ENCODE measurements at regions not wholly inside any gene's neighbourhood (a gene's known extent, or its start where the extent isn't known, plus 50 kb on each side); places are given as distances from the start of the nearest gene placed in this dataset.
"Not testable (repeated sequence)": the region's sequence is repeated elsewhere in the genome, so short reads cannot be mapped to it uniquely, and the experiment has no call there.

DNA sequence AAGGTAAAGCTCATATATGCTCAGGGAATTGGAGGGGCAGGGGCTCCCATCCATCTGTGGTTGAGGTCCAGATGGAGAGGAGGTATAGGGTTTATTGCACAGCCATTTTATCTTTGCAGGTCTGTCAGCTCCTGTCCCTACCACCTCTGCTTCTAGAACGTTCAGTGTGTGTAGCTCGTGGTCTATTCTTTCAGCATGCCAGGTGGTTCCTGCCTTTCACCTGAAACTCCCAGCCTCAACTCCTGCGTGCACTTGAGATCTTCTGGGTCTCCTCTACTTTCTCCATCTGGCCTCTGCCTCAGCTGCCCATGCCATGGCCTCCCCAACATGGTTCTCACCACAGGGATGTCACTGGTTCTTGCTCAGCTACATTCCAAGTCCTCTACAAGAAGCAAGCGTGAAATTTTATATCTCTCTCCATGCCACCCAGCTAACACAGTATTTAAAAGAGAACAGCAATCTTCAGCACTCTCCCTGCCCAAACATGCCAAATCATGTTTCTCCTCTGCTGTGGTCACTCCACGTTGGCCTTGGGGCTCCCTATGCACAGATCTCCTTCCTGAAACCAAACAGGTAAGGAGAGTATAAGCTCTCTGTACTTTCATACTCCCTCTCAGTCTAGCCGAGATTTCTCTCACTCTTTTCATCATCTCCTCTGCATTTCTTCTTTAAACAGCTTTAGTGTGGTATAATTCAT lies 157.8 kb upstream of the TRPC6 start:
- no peak for DNase-seq (ENCODE audit: low read depth, low spot score)

DNA sequence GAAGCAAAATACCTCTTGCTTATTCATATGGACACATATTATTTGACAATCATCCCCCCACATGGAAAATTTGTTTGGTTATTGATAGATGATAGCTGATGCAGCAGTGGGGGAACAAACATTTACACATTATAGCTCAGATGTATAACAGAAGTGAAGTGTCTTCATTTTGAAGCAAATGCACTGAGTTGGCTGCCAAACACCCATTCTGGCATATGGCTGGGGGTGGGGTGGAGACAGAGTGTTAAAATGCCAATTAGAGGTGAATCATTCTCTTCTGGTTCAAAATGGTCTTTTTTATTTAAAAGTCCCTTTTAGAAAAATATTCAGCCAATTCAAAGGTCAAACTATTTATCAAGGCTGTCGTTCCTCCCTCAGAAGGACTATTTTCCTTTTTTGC lies 157.3 kb upstream of the TRPC6 start:
- no peak for DNase-seq (ENCODE audit: low read depth, low spot score)

DNA sequence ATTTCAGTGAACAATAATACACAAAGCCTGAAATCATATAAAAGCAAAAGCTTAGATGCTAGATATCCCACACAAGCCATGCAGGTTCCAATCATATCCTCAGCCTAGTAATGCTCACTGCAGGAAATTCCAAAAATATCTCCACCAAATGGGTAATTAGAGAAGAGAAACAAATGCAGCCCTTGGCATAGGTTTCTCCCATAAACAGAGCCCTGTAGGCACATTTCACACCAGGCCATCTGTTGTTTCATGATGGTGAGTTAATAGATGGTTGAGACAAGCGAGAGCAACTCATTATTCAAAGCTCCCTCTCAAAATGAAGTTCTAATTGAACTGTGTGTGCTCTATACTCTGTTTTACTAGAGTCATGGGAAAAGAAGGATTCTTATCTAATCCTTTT lies 154.6 kb upstream of the TRPC6 start:
- no peak for DNase-seq (ENCODE audit: low read depth, low spot score)

DNA sequence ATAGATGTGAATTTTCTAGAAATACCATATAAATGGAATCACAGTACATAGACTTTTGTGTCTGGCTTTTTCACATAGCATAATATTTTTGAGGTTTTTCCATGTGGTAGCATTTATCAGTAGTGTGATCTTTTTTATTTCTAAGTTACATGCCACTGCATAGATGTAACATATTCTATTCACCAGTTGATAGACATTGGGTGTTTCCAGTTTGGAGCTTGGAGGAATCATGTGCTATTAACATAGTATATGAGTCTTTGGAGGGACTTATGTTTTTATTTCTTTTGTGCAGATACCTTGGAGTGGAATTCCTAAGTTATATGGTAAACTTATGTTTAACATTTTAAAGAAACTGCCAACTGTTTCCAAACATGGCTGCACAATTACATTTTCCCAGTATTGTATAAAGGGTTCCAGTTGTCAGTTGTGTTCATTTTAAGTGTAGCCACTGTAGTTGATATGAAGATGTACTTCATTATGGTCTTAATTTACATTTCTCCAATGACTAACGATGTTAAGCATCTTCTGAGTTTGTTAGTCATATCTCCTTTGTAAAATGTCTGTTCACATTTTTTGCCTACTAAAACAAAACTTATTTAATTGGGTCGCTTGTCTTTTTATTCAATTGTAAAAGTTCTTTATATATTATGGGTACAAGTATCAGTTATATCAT lies 145.7 kb upstream of the TRPC6 start:
- no peak for DNase-seq (ENCODE audit: low read depth, low spot score)

DNA sequence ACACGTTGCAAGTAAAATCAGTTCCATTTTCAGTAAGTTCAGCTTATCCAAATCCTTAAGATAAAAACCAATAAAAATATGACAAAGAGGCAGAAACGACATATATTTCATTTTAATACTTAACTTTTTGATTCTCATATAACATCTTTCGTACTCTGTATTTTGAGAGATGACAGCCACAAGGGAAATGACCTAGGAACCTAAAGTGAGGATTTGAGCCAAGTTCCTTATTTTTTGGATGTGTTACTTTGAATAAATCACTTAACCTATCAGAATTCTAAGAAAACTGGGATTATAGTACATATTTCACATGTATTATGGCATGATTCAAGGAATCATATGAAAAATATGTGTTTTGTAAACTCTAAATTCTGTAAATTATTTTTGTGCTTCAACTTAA lies 143.6 kb upstream of the TRPC6 start:
- DNase-seq (ENCODE audit: low read depth, low spot score): no peak

DNA sequence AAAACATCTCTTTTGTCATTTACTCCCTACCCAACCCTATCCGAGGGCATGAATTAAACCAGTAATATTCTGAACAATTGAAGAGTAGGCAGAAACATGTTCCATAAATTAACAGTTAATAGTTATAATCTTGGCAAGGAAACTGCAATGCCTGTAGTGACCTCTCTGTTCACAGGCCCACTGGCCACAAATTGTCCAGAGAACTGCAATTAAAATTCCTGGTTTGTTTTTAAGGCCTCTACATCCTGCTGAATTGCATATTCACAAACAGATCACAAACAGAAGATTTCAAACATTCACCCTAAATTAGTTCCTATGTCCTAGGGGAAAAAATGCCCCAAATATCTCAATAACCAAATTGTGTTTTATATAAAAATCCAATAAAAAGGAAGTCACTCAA lies 143.2 kb upstream of the TRPC6 start:
- DNase-seq (ENCODE audit: low read depth, low spot score): no peak

DNA sequence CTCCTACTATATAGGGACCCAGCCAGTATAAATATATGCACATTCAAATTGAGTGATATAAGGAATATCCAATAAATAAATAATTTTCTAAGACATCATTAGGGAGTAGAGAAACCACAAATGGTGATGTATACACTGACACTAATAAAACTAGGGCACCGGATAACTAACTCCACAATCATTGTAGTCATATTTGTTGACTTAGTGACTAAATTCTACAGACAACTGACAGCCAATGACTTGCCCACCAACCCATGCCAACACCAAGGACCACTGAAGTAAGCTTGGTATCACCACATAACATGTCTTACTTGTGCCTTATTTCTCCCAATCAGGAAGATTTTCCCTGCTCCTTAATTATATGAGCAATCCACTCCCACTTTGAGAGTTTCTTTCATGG lies 139.6 kb upstream of the TRPC6 start:
- no peak for DNase-seq (ENCODE audit: low read depth, low spot score)

DNA sequence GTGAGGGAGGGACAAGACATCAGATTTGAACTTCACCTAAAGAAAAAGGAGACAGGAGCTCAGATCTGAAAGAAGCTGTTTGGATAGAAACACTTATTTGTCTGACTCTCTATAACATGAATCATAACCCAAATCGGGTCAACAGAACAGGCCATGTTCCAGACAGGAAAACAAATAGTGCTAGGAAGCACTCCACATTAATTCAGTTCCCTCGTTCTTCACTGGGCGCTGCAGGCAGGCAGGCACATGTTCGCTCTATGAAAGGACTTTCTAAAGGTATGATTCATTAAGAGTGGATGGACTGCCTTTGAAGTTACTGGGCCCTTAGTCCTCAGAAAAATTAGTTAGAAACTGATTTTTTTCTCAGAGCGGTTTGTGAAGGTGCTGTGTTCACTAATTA lies 137.5 kb upstream of the TRPC6 start:
- DNase-seq (ENCODE audit: low read depth, low spot score): no peak

DNA sequence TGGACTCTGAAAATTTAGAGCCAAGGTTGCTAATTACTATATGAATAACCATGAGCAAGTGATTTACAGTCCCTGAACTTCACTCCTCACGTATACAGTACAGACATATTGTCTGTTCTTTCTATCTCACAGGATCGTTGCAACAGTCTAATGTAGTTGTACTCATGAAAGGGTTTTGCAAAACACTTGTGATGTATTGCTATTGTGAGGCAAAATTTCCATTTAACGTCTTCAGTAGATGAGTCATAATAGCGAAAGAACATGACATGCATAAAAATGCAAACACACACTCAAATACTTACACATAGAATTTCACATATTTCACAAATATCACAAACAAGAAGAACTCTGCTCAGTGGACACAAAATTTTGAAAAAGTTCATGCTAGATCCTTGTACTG lies 134.6 kb upstream of the TRPC6 start:
- no peak for DNase-seq (ENCODE audit: low read depth, low spot score)

DNA sequence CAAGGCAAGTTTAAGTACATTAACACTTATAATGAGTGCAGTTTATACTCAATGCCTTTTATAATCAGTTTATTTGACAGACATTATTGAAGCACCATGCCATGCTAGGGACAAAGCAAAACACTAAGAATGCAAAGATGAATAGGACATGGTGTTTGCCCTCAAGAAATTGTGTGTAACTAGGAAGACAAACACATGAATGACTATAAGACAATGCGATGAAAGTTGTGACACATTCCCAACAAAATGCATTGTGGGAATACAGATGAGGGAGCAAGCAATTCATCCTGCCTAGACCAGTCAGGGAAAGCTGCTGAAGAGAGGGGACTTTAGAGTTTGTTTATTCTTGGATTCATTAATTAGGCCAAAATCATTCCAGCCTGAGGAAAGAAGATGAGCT lies 133.8 kb upstream of the TRPC6 start:
- DNase-seq (ENCODE audit: low read depth, low spot score): no peak

DNA sequence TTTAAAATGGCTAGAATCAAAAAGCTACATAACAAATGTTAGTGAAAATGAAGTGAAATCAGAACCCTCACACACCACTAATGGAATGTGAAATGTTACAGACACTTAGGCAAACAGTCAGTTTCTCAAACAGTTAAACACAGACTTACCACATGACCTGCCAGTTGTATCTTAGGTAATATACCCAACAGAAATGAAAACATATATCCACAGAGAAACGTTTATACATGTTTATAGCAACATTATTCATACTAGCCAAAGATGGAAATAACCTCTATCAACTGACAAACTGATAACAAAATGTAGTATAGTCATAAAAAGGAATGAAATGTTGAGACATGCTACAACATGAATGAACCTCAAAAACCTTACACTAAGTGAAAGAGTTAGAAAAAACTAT lies 131.5 kb upstream of the TRPC6 start:
- no peak for DNase-seq (ENCODE audit: low read depth, low spot score)

DNA sequence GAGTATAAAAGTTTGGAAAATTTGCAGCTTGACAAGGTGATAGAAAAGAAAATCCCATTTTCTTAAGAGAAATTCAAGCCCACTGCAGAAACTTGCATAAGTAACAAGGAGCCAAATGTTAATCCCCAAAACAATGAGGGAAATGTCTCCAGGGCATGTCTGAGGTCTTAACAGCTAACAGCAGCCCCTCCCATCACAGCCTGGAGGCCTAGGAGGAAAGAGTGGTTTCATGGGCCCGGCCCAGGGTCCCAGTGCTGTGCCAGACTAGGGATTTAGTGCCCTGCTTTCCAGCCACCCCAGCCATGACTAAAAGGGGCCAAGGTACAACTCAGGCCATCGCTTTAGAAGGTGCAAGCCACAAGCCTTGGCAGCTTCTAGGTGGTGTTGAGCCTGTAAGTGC lies 123.7 kb upstream of the TRPC6 start:
- peak; percentile 37 for DNase-seq (ENCODE audit: low read depth, low spot score)

DNA sequence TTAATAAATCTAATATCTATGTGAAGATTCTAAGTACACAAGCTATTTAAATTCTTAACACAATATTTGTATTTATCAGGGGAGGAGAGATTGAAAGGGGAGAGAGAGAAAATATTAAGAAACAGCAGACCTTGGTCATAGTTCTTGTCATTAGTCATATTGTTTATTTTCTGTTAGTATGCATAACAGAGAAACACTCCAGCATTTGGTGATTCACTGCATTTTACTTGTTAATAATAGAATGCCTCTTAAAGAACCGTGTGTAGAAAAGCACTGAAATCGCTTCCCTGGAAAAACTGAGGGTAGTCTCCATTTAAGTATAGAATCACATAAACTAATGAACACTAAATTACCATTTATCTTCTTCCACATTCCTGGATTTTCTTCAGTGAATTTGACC lies 122.7 kb upstream of the TRPC6 start:
- no peak for DNase-seq (ENCODE audit: low read depth, low spot score)

DNA sequence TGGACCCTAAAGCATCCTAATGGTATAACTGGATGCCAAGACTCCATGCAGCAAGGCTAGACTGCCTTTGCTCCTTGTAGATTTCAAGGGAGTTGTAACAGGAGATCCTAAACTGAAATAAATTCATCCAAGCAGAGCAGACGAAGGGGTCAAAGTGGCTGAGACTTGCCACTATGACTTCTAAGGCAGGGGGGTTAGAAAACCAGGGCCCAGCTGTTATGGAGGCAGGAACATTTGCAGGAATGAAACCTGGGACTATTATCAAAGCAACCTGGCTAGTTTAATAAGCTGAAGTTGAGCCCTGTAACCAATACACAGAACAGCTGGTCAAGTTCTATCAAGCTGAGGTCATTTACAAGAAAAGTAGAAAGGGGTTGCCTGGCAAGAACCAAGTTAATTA lies 122.2 kb upstream of the TRPC6 start:
- no peak for DNase-seq (ENCODE audit: low read depth, low spot score)

DNA sequence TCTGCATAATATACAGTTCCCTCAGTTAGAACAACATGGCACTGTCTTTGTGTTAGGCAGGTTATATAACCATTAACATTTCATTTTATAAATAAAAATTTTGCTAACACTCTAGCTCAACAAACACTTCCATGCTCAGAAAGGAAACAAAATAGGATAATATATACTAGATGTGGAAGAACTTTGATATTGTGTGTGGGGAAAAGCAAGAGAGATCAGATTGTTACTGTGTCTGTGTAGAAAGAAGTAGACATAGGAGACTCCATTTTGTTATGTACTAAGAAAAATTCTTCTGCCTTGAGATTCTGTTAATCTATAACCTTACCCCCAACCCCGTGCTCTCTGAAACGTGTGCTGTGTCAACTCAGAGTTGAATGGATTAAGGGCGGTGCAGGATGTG lies 111.1 kb upstream of the TRPC6 start:
- not testable (repeated sequence) for DNase-seq (ENCODE audit: low read depth, low spot score)

DNA sequence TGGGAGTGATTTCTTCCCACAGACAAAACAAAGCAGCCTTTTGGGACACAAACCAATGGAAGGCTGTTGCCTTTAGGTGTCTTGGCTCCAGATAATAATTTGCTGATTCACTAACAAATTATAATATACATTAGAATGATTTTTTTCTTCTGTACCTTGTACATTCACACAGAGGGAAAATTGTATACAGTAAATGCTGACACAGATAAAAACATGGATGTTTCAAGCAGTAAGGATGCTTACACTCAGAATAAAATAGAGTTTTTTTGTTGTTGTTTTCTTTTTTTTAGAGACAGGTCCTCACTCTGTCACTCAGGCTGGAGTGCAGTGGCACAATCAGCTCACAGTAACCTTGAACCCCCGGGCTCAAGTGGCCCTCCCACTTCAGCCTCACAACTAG lies 109.2 kb upstream of the TRPC6 start:
- no peak for DNase-seq (ENCODE audit: low read depth, low spot score)

DNA sequence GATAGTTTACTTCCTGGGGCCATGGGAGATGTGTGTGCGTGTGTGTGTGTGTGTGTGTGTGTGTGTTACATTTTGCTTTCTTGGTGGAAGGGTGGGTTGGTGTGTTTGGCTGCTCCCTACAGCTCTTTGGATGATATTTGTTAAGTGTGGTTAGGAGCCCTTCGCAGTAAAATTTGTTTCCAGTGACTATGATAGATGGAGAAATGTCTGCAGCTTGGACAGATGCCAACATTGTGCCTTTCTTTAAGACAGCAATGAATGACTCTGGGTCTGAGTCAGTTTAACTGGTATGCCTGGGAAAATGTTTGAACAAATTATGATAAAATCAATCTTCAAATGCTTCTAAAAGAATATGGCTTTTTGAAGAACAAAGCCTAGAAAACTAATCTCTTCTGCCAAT lies 102.7 kb upstream of the TRPC6 start:
- no peak for DNase-seq (ENCODE audit: low read depth, low spot score)

DNA sequence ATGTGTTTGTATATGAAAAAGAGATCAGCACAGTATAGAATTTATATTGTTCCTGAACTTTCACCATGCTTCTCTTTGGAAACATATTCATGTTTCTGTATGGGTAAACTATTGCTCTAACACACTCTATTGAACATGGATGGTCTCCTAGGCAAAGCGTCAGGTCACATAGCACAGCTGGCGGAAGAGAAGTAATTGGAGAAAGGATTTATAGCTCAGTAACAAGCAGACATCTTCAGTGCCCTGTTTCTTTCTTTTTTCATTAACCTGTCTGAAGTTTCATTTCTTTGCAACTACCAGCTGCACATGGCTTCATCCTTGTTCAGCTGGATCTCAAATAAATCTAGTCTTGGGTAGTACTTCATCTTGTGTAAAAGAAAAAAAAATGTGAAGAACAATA lies 84.4 kb upstream of the TRPC6 start:
- no peak for DNase-seq (ENCODE audit: low read depth, low spot score)

DNA sequence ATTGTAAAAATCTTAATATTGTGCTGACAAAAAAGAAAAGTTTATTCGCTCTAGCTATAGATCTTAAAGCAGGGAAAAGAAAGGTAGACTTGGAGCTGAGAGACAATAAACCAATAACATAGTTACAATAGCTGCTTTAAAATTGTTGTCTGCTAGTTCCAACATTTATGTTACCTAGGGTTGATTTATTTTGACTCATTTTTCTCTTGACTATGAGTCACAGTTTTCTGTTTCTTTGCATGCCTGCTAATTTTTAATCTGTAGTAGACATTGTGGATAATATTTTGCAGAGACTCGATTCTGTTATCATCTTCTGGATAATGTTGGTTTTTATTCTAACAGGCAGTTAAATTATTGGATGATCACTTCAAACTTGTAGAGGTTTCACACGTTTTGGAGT lies 83.1 kb upstream of the TRPC6 start:
- no peak for DNase-seq (ENCODE audit: low read depth, low spot score)

DNA sequence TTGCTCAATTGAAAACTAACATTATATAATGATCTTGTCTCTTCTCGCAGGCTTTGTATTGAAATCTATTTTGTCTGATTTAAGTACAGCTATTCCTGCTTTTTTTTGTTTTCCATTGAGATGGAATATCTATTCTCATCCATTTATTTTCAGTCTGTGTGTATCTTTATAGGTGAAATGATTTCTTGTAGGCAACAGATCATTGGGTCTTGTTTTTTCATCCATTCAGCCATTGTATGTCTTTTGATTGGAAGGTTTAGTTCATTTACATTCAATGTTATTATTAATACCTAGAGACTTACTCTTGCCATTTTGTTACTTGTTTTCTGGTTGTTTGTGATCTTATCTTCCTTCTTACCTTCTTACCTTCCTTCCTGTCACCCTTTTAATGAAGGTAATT lies 77.8 kb upstream of the TRPC6 start:
- DNase-seq (ENCODE audit: low read depth, low spot score): no peak

Measured in ELF-1 (cell line).